Mesendoderm (in vitro differentiated cells): ENCODE measurements at regions not wholly inside any gene's neighbourhood (a gene's known extent, or its start where the extent isn't known, plus 50 kb on each side); places are given as distances from the start of the nearest gene placed in this dataset.
"Not testable (repeated sequence)": the region's sequence is repeated elsewhere in the genome, so short reads cannot be mapped to it uniquely, and the experiment has no call there.

Experiments used
- DNase-seq: peaks from one replicate; pipeline ENCODE4 v3.0.0; 2013
- H2AK5ac ChIP-seq: 2 replicates; pipeline ENCODE4 v1.6.1; 2013; ENCODE audit warnings: low read length, inconsistent platforms
- H2BK120ac ChIP-seq: 2 replicates; pipeline ENCODE4 v1.6.1; 2013; ENCODE audit warnings: low read depth, mild to moderate bottlenecking, low read length, moderate library complexity, mixed read lengths
- H2BK15ac ChIP-seq: replicated peaks from 2 replicates; pipeline ENCODE4 v1.6.1; 2013; ENCODE audit warnings: low read depth, mild to moderate bottlenecking, moderate library complexity
- H2BK5ac ChIP-seq: 2 replicates; pipeline ENCODE4 v1.6.1; 2013; ENCODE audit warnings: low read length, inconsistent platforms
- H3K18ac ChIP-seq: 2 replicates; pipeline ENCODE4 v1.6.1; 2013; ENCODE audit warnings: mild to moderate bottlenecking, low read length, mixed read lengths
- H3K23ac ChIP-seq: one replicate; pipeline ENCODE4 v1.6.1; 2013; ENCODE audit warnings: low read length
- H3K27ac ChIP-seq: 2 replicates; pipeline ENCODE4 v1.5.1; 2013; ENCODE audit warnings: low read depth, mild to moderate bottlenecking, inconsistent platforms, low read length, moderate library complexity
- H3K27me3 ChIP-seq: 2 replicates; pipeline ENCODE4 v1.6.1; 2013; ENCODE audit warnings: low read length, control low read depth, mild to moderate bottlenecking, inconsistent platforms; ENCODE audit not compliant: insufficient read depth, poor library complexity
- H3K36me3 ChIP-seq: 2 replicates; pipeline ENCODE4 v1.6.1; 2013; ENCODE audit warnings: low read length, inconsistent platforms; ENCODE audit not compliant: control insufficient read depth, insufficient read depth
- H3K4ac ChIP-seq: one replicate; pipeline ENCODE4 v1.6.1; 2013; ENCODE audit warnings: low read depth, mild to moderate bottlenecking, low read length, moderate library complexity
- H3K4me1 ChIP-seq: 2 replicates; pipeline ENCODE4 v1.6.1; 2013; ENCODE audit warnings: low read depth, low read length, inconsistent platforms; ENCODE audit not compliant: control insufficient read depth
- H3K4me2 ChIP-seq: 2 replicates; pipeline ENCODE4 v1.6.1; 2013; ENCODE audit warnings: low read length
- H3K4me3 ChIP-seq: 2 replicates; pipeline ENCODE4 v1.5.1; 2013; ENCODE audit warnings: mild to moderate bottlenecking, low read length
- H3K56ac ChIP-seq: one replicate; pipeline ENCODE4 v1.6.1; 2013; ENCODE audit warnings: low read length
- H3K79me1 ChIP-seq: 2 replicates; pipeline ENCODE4 v1.6.1; 2013; ENCODE audit warnings: low read length, inconsistent platforms
- H3K79me2 ChIP-seq: 2 replicates; pipeline ENCODE4 v1.6.1; 2013; ENCODE audit warnings: mild to moderate bottlenecking, low read length; ENCODE audit not compliant: control insufficient read depth, insufficient read depth
- H3K9ac ChIP-seq: 2 replicates; pipeline ENCODE4 v1.6.1; 2013; ENCODE audit warnings: low read length, inconsistent platforms
- H4K5ac ChIP-seq: one replicate; pipeline ENCODE4 v1.6.1; 2013; ENCODE audit warnings: low read length
- H4K8ac ChIP-seq: one replicate; pipeline ENCODE4 v1.6.1; 2013; ENCODE audit warnings: low read depth, mild to moderate bottlenecking, control low read depth, low read length, moderate library complexity
- WGBS: extraction: QIAGEN DNeasy Blood & Tissue Kit; methylation state at CpG from one replicate; pipeline ENCODE4 v1.1.7; 2013; ENCODE audit warnings: low lambda C conversion rate, missing lambda C conversion rate; ENCODE audit not compliant: insufficient coverage; ENCODE audit errors: extremely low coverage; 5-methylcytosine and 5-hydroxymethylcytosine counted together

DNA sequence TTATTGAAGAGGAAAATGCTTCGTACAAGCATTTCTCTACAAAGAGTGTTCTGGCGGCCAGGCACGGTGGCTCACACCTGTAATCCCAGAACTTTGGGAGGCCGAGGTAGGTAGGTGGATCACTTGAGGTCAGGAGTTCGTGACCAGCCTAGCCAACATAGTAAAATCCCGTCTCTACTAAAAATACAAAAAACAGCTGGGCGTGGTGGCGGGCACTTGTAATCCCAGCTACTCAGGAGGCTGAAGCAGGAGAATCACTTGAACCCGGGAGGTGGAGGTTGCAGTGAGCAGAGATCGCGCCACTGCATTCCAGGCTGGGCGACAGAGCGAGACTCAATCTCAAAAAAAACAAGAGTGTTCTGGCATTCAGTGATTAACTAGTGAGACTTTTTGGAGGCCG lies 117.0 kb upstream of the DMRT1 start:
- H3K36me3 ChIP-seq, H2AK5ac ChIP-seq, H2BK5ac ChIP-seq, H4K8ac ChIP-seq, H3K4me1 ChIP-seq, DNase-seq, H3K4me3 ChIP-seq, H3K9ac ChIP-seq, H2BK15ac ChIP-seq, H3K79me2 ChIP-seq, H3K4ac ChIP-seq, H3K56ac ChIP-seq, H4K5ac ChIP-seq, H2BK120ac ChIP-seq, H3K27me3 ChIP-seq, H3K18ac ChIP-seq, H3K23ac ChIP-seq, H3K27ac ChIP-seq, H3K4me2 ChIP-seq, H3K79me1 ChIP-seq: not testable (repeated sequence)
- WGBS = no CpG with 5 or more reads among the region's 14 CpGs

DNA sequence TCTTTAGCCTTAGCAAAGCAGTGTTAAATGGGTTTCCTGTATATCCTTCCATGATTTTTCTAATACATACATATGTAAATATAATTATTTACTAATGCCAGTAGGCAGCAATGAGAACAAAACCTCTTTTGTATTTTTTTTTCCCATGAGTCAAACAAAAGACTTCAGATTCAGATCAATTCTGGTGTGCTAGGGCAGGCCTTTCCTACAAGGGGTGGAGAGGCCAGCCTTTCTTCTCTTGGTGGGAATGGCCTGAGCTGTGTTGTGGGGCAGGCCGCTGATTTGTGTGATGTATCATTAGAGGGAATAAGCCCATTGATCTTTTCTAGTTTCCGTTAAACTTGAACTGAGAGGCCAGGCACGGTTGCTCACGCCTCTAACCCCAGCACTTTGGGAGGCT lies 115.5 kb upstream of the DMRT1 start:
- Histone ChIP-seq H3K27ac (no peak overlapping the region), H3K27me3 (no peaks in the 10 kb centered on the region), H3K9ac (no peak overlapping the region), H4K8ac (no peak overlapping the region), H3K36me3 (no peaks in the 10 kb centered on the region), H2AK5ac (no peak overlapping the region), H3K79me2 (no peaks in the 10 kb centered on the region), H2BK120ac (no peak overlapping the region), H3K4me2 (no peak overlapping the region), H3K23ac (no peak overlapping the region), H3K79me1 (peaks cover 6% of the 10 kb centered on the region), H3K4me3 (no peak overlapping the region), H4K5ac (no peak overlapping the region), H2BK15ac (no peak overlapping the region), H2BK5ac (no peak overlapping the region), H3K4me1 (peaks cover 2% of the 10 kb centered on the region), H3K18ac (no peak overlapping the region), H3K56ac (no peak overlapping the region), H3K4ac (peak overlapping the region; percentile 20)
- no peak for DNase-seq
- WGBS = no CpG with 5 or more reads among the region's 4 CpGs

DNA sequence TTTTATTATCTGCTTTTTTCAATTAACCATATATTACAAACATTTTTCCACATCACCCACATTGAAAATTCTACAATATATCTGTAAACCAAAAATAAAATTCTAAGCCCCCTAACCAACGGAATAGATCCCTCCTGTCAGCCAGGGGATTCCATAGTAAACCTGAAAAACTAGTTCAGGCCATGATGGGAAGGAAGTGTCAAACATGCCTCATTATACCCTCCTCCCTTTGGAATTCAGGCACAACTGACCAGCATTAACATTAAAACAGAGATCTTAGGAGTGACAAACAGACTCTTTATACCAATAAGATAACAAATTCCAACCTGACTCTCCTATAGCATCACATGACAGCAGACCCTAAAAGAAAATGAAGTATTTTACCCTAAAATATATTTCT lies 113.7 kb upstream of the DMRT1 start:
- Histone ChIP-seq H2BK120ac (no peak overlapping the region), H2AK5ac (no peak overlapping the region), H3K18ac (no peak overlapping the region), H3K23ac (no peak overlapping the region), H3K4me1 (peaks cover 2% of the 10 kb centered on the region), H3K27ac (no peak overlapping the region), H3K4me2 (no peak overlapping the region), H3K79me1 (peaks cover 2% of the 10 kb centered on the region), H4K5ac (no peak overlapping the region), H3K4ac (no peak overlapping the region), H3K36me3 (peaks cover 1% of the 10 kb centered on the region), H3K56ac (no peak overlapping the region), H4K8ac (no peak overlapping the region), H3K27me3 (no peaks in the 10 kb centered on the region), H2BK5ac (no peak overlapping the region), H3K4me3 (no peak overlapping the region), H3K79me2 (no peaks in the 10 kb centered on the region), H3K9ac (no peak overlapping the region), H2BK15ac (no peak overlapping the region)
- peak; percentile 87 for DNase-seq
- no CpG with 5 or more reads among the region's 1 CpG for WGBS

DNA sequence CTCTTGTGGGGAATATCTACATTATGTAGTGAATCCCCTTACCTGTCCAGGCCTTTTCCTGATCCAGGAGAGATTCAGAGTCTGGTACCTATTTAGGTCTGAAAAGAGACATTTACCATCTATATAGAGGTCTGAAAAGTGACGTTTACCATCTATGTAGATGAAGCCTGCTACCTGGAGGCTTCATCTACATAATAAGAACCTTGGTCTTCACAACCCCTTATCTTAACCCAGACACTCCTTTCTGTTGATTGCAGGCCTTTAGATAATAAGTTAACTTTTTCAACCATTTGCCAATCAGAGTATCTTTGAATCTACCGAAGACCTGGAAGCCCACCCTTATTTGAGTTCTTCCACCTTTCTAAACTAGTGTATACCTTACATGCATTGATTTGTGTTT lies 113.0 kb upstream of the DMRT1 start:
- H2BK5ac ChIP-seq = peak overlapping the region; percentile 7
- H3K56ac ChIP-seq = no peak overlapping the region
- peaks cover 1% of the 10 kb centered on the region for H3K36me3 ChIP-seq
- no peaks in the 10 kb centered on the region for H3K79me2 ChIP-seq
- H3K4me1 ChIP-seq = peaks cover 2% of the 10 kb centered on the region
- H3K79me1 ChIP-seq = peaks cover 2% of the 10 kb centered on the region
- no CpG with 5 or more reads among the region's 2 CpGs for WGBS
- H3K4me3 ChIP-seq = no peak overlapping the region
- no peak overlapping the region for H4K8ac ChIP-seq
- H2AK5ac ChIP-seq = no peak overlapping the region
- H3K4me2 ChIP-seq = no peak overlapping the region
- no peaks in the 10 kb centered on the region for H3K27me3 ChIP-seq
- H4K5ac ChIP-seq = no peak overlapping the region
- no peak overlapping the region for H3K9ac ChIP-seq
- H3K18ac ChIP-seq = no peak overlapping the region
- no peak overlapping the region for H3K4ac ChIP-seq
- no peak overlapping the region for H2BK120ac ChIP-seq
- peak; percentile 52 for DNase-seq
- no peak overlapping the region for H2BK15ac ChIP-seq
- H3K27ac ChIP-seq = peak overlapping the region; percentile 8
- H3K23ac ChIP-seq = no peak overlapping the region

- Histone ChIP-seq H3K27ac (no peak overlapping the region), H3K4ac (no peak overlapping the region), H3K18ac (no peak overlapping the region), H3K4me1 (peaks cover 2% of the 10 kb centered on the region), H3K23ac (no peak overlapping the region), H3K36me3 (peaks cover 4% of the 10 kb centered on the region), H3K79me2 (no peaks in the 10 kb centered on the region), H2BK5ac (no peak overlapping the region), H2BK15ac (no peak overlapping the region), H3K9ac (no peak overlapping the region), H3K79me1 (no peaks in the 10 kb centered on the region), H2AK5ac (no peak overlapping the region), H4K5ac (no peak overlapping the region), H3K27me3 (no peaks in the 10 kb centered on the region), H3K4me2 (no peak overlapping the region), H4K8ac (no peak overlapping the region), H3K56ac (no peak overlapping the region), H2BK120ac (no peak overlapping the region), H3K4me3 (no peak overlapping the region)
- DNase-seq = no peak
- WGBS = no CpG with 5 or more reads among the region's 8 CpGs
Measured at GRCh38 chr9:731474-731873, 110.0 kb upstream of the DMRT1 start.

DNA sequence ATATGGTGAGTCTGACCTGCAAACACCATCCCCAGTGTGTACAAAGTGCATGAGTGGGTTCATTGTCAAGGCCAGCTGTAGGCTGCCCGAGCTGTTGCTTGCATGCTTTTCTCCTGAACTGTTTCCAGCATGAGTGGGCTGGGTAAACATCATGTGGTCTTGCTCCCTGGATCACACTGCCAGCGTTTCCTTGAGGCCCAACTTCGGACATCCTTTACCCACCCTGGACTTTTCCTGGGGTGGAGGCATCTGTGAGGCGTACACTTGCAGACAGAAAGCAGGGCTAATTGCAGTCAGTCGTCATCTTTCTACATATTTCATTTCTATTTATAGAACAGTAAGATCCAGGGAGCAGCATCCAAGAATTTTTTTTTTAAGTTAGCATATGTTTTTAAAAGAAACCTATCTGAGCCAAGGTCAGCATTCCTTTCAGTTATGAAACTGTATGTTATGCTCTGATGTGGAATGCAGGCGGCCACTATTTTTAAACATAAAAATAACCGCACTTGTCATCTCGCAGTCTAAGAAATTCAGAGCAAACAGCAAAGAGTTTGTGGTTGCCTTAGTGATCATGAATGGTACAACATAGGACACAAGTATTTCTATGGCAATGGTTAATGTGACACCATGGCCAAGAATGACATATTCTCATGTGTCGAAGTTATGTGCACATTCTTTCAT lies 106.5 kb upstream of the DMRT1 start:
- H3K4me1 ChIP-seq = no peaks in the 10 kb centered on the region
- H3K79me2 ChIP-seq = no peaks in the 10 kb centered on the region
- H3K4ac ChIP-seq = no peak overlapping the region
- H3K27me3 ChIP-seq = no peaks in the 10 kb centered on the region
- no CpG with 5 or more reads among the region's 9 CpGs for WGBS
- no peak overlapping the region for H3K56ac ChIP-seq
- H3K36me3 ChIP-seq = peaks cover 7% of the 10 kb centered on the region
- H3K23ac ChIP-seq = no peak overlapping the region
- H2BK120ac ChIP-seq = no peak overlapping the region
- H3K9ac ChIP-seq = no peak overlapping the region
- no peak overlapping the region for H3K27ac ChIP-seq
- DNase-seq = no peak
- H4K5ac ChIP-seq = no peak overlapping the region
- no peak overlapping the region for H2BK15ac ChIP-seq
- no peak overlapping the region for H2BK5ac ChIP-seq
- no peak overlapping the region for H4K8ac ChIP-seq
- H3K4me2 ChIP-seq = no peak overlapping the region
- H3K79me1 ChIP-seq = no peaks in the 10 kb centered on the region
- H3K4me3 ChIP-seq = no peak overlapping the region
- no peak overlapping the region for H2AK5ac ChIP-seq
- no peak overlapping the region for H3K18ac ChIP-seq
